Testis (tissue), 2 donors: ENCODE measurements at regions not wholly inside any gene's neighbourhood (a gene's known extent, or its start where the extent isn't known, plus 50 kb on each side); places are given as distances from the start of the nearest gene placed in this dataset.

Experiments used
- POLR2A ChIP-seq: fragments of 450-650 bp; IDR thresholded peaks from one replicate; pipeline ENCODE4 v1.6.1; 2017; ENCODE audit warnings: antibody characterized with exemption, mild to moderate bottlenecking, moderate library complexity
- TF ChIP-seq, protein P1 (sequence below), 3 experiments: fragments of 450-650 bp in 2 of 3; fragments of 200-600 bp in 1 of 3; sonication (generic) in 1 of 3; IDR thresholded peaks; one replicate each; pipeline ENCODE4 v1.5.1; 2016 to 2019; ENCODE audit warnings: antibody characterized with exemption in 3 of 3, mild to moderate bottlenecking in 2 of 3, moderate library complexity in 1 of 3

DNA sequence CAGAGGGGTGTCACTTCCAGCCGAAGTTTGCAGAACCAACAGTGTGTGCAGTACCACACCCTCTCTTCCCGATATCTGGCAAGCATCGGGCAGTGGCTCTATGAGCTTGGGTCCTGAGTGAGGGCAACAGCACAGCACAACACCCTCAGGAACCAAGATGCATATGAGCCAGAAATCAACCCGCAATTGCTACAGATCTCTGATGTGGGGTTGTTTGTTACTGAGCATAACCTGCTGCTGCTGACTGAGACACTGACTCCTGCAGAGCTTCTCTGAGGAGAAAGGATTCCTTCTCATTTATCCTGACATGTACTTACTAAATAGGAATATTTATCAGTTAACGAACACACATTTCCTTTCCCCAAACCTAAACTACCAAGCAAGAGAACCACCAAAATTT lies 218.3 kb downstream of the RBFOX3 start:
- TF ChIP-seq, protein P1, sequence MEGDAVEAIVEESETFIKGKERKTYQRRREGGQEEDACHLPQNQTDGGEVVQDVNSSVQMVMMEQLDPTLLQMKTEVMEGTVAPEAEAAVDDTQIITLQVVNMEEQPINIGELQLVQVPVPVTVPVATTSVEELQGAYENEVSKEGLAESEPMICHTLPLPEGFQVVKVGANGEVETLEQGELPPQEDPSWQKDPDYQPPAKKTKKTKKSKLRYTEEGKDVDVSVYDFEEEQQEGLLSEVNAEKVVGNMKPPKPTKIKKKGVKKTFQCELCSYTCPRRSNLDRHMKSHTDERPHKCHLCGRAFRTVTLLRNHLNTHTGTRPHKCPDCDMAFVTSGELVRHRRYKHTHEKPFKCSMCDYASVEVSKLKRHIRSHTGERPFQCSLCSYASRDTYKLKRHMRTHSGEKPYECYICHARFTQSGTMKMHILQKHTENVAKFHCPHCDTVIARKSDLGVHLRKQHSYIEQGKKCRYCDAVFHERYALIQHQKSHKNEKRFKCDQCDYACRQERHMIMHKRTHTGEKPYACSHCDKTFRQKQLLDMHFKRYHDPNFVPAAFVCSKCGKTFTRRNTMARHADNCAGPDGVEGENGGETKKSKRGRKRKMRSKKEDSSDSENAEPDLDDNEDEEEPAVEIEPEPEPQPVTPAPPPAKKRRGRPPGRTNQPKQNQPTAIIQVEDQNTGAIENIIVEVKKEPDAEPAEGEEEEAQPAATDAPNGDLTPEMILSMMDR (IDR thresholded peaks at IDR 0.05): no peak
- TF ChIP-seq POLR2A: no peak
